NCI-H2107 treated with DMSO at 0.1 percent for 48 hours (cell line): ENCODE measurements at regions not wholly inside any gene's neighbourhood (a gene's known extent, or its start where the extent isn't known, plus 50 kb on each side); places are given as distances from the start of the nearest gene placed in this dataset.
"Not testable (repeated sequence)": the region's sequence is repeated elsewhere in the genome, so short reads cannot be mapped to it uniquely, and the experiment has no call there.

Source experiments
- DNase-seq: peaks from one replicate; lab custom pipeline; 2025; ENCODE audit not compliant: unreplicated experiment; lab: John Stamatoyannopoulos, UW

DNA sequence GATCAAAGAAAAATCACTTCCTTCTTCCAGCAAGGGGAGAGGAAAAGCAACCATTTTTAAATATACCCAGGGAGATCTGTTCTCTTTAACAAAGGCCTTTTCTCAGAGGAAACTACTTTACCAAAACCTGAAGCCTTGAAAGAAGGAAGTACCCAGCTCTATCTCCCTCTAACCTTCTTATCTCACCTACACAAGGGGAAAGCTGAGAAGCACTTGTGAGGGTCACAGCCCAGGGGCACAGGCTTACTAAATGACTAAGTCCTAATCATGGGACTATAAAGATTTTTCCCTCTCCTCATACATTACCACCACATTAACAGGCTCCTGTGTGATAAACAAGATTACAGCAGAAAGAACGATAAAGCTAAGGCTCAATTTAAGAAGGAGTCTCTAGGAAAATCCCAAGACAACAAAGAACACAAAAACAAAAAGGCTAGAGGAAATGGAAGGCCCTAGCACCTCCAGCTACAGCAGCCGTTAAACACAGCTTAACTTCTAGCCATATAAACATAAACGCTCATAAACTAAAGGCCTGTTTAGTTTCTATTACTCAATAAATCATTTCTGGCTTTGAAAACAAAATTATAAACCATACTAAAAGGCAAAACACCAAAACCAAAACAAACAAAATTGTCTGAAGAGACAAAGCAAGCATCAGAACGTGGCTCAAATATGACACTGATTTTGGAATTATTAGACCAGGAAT is 284.9 kb upstream of the ECI2 start:
- DNase-seq: no peak

DNA sequence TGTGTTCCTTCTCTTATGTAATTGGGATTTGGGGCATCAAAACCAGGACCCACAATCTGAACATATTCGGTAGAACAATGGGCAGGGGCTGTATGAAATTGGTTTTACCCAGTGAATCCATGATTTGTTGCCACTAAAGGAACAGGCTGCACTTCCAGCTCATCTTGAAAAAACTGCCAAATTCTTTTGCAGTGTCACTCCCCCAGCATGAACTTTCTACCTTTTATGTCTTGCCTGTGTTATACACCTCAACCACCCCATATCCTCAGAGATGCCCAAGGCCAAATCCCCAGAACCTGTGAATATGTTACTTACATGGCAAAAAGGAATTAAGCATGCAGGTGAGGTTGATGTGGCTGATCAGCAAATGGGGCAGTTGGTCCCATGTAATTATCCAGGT is 280.2 kb upstream of the ECI2 start:
- DNase-seq: no peak

DNA sequence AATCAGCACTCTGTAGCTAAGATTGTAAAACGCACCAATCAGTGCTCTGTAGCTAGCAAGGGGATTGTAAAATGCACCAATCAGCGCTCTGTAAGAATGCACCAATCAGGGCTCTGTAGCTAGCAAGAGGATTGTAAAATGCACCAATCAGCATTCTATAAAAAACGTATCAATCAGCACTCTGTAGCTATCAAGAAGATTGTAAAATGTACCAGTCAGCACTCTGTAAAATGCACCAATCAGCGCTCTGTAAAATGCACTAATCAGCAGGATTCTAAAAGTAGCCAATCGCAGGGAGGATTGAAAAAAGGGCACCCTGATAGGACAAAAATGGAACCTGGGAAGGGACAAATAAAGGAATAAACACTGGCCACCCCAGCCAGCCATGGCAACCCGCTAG is 278.7 kb upstream of the ECI2 start:
- not testable (repeated sequence) for DNase-seq

DNA sequence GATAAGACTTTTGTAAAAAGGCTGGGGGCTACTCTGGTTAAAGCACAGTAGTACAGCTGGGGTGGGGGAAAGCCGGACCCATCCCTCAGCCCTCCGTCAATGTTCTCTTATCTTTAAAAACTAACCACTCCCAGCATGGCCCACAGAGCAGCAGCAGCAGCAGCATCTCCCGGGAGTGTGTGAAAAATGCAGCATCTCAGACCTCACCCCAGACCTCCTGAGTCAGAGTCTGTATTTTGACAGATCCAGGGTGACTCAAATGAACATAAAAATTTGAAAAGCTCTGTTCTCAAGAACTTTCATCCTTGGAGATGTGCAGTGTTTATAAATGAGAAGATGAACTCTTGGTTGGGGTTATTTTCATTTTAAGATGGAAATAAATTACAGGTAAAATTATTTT is 277.7 kb upstream of the ECI2 start:
- DNase-seq: no peak

DNA sequence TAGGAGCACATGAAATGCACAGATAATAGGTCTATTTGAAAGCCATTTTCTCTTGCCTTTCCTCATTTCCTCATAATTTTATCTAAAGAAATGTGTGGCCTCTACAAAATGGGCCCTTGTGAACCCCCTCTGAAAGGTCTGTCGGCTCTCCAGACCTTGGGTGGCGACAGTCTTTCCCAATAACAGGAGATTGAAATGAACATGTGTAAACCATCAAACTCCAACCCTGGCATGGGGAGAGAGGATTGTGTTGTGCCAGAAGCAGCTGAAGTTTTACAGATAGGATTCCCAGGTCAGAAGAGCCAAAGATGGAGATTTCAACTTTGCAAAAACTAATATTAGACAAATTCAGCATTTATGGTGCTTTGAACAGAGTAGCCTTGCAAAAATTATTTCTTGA is 277.1 kb upstream of the ECI2 start:
- no peak for DNase-seq

DNA sequence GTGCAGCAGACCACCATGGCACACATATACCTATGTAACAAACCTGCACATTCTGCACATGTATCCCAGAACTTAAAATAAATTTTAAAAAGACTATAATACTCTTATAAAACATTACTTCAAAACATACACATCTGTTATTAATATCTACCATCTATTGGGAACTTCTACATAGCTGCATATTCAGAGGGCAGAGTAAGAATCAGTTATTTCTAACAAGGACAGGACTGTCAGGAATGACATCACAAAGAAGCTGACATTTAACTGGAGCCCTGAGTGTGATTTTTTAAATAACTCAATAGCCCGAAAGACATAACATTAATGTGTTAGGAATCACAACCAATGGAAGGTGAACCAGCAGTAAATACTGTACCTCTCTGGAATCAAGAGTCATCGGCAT is 276.7 kb upstream of the ECI2 start:
- no peak for DNase-seq

DNA sequence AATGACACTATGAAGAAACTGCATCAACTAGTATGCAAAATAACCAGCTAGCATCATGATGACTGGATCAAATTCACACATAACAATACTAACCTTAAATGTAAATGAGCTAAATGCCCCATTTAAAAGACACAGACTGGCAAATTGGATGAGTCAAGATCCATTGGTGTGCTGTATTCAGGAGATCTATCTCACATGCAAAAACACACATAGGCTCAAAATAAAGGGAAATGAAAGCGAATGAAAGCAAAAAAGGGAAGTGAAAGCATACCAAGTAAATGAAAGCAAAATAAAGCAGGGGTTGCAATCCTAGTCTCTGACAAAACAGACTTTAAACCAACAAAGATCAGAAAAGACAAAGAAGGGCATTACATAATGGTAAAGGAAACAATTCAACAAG is 272.3 kb upstream of the ECI2 start:
- DNase-seq: not testable (repeated sequence)

DNA sequence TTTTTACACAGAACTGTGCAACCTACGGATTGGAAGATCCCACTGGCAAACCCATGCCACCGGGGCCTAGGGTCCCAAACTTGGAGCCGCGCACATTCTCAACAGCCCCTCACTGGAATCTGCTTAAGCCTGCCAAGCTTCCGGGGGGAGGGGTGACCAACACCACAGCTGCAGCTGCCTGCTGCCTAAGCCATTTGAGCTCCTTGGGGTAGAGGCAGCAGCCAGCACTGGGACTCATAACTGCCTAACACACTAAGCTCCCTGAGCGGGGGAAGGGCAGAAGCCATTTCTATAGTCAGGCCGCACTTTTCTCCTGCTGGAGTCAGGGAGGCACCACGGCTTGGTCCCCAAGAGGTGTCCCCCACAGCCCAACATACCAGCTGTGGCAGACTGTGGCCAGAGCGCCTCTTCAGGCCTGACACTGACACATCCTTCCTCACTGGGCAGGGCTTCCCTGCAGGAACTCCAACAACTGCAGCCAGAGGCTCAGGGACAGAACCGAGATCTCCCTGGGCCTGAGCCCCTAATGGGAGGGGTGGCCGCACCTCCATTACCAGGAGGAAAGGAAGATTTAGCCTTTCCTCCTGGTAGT is 270.3 kb upstream of the ECI2 start:
- DNase-seq: no peak

DNA sequence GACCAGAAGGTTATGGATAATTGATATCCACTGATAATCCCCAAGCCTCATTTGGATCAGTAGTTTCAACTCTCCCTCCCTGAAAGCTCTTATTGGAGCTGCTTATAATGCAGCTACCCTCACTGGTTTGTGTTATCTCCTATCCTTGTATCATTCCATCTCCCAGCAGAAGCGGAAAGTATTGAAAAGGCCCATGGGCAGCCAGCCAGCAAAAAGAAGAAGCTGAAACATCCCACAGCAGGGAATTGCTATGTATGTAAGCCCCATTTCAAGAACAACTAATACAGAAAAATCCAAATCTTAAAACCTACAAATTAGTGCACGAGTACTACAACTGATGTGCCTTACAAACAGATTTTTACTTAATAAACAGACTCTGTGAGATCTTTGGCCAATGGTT is 269.0 kb upstream of the ECI2 start:
- DNase-seq: no peak

DNA sequence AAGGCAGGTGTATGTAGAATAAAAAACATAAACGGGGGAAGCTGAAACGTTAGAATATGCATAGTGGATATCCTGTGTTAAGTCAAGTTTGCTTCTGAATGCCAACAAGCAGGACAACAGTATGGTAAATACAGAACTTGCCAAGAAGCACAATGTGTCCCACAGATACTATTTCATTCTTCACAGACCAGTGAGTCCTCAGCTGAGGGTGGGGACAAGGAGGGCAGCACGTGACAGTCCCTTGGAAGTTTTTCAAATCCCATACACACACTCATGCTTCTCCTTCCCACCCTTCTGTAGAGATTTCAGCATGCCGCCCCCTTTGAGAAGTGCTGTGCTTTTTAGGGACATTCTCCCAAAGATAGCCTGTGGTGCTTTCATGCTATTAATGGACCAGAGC is 268.5 kb upstream of the ECI2 start:
- no peak for DNase-seq

DNA sequence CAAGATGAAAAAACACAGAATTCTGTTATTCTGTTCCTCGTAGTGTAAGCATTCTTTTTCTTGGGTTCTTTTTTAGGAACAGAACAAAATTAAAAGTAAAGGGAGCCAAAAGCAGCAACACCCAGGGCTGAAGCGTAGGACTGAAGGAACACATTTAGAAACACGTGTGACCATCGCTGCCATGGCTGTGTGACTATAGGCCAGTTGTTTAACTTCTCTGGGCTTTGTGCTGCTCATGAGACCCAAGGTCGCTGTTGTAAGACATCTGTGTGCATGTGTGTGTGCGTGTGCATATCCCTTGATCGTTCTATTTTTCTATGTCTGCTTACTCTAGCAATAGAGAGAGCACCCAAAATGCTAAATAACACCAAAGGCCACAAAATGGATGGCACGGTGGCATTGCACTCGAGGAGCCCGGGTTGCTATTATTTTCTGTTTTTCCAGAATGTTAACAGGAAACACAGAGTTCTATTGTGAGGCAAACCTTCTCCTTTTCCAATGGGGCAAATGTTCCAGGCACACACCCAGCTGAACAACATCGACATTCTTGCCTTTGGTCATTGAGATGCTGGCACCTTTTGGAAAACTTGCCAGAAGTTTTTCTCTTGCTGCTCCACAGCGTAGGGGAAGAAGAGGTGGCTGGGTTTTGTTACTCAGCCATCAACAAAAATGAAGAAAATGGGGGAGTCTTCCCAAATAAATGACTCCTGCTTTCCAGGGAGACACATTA is 267.8 kb upstream of the ECI2 start:
- DNase-seq: no peak

DNA sequence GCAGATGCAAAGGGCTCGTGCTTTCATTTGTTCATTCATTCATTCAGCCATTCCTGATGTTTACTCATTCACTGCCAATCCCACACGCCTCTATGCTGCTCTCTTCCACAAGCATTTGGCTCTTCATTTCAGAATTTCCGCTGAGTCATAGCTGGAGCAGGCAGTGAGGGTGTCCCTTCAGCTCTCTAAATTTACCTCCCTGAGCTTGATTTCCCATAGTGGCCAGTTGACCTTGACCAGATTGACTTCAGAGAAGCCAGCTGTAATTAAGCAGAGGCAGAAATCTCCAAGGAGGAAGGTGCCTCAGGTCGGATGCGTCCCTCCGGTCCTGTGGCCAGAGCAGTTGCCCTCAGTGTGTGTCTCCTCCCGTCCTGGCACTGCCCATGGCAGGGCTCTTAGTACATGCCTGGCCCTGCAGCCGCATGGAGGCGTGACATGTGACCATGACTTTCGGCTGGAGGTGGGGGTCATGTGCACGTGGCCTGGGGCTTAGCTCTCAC is 267.2 kb upstream of the ECI2 start:
- no peak for DNase-seq

DNA sequence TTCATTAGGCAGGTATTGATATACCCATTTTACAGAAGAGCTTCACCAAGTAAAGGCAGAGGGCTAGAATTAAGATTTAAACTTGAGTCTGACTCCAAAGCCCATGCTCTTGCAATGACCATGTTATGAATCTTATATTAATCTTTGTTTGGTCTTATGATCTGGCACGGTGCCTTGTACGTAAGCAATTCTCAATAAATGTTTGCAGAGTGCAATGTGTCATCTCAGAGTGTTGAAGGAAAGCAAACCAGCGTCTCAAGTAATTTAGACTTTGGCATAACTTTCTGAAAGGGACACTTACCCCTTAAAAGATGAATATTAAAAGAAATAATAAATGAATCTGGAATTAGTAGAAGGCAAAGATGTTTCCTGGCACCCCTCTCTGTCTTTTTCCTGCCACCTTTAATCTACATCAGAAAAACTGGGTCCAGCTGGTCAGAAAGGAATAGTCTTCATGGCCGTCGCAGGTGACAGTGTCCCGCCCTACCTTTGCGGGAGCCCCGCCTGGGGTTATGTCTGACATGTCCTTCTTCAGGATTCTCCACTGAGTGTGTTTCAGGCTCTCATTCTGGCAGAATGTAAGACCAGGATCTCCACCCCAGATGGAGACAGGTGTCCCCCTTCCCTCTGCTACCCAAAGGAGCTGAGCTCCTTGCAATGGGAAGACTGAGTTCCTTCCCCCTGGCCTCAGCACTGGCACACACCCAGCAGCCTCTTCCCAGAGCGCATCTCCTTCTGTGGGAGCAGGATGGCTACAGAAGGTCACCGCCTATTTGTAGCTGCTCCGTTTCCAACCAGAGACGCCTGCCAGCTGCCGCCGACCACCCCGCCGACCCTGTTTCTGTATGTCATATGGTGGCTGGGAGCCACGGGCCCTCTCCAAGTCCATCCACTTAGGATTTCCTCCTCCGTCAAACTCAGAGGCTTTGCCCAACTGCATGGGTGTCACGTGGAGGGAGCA is 266.3 kb upstream of the ECI2 start:
- no peak for DNase-seq

DNA sequence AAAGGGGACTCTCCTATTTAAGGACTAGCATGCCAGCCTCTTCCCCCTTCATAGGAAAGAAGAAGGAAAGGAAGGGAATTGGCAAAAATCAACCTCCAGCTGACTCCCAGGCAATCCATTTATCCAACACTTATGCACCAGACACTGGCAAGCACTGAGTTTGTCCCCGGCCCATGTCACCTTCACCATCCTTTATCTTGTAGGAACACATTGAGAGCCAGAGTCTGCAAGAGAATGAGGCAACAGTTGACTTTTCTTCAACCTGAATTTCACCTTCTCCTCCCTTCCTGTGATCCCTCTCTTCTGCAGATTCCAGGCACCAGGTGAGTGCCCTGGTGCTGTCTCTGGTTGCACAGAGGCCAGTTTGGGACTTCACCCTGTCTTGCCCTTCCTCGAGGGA is 264.3 kb upstream of the ECI2 start:
- DNase-seq: no peak

DNA sequence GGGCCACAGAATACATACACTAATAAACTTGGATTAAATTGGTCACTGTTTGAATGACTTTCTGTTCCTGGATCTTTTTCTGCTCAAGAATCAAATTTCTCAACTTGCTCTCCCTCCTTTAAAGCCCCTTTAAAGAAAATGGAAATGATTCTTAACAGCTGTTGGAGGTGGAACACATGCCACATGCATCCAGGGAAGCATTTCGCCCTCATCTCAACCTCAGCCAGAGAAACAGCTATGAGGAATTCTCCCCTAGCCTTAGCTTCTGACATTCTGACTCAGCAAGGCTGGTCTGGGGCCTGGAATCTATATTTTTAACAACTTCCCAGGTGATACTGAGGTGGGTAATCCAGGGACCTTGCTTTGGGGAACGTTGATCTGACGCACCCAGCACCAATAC is 263.4 kb upstream of the ECI2 start:
- DNase-seq: no peak

DNA sequence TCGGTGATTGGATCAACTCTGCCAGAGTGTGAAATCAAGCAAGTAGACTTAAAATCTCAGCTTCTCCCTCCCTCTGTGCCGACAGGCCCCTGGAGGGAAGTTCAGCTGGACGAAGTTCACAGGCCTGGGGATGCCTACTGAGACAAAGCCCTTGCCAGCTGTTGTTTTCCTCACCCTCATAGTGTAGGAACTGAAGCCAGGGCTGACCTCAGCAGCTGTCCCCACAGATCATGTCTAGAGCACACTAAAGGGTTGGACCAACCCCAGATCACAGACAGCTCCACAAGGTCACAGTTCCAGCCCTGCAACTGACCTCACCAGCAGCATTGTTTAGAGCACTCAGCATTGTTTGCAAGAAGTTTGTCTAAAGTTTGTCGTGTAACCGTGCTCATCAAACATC is 261.9 kb upstream of the ECI2 start:
- DNase-seq: no peak

DNA sequence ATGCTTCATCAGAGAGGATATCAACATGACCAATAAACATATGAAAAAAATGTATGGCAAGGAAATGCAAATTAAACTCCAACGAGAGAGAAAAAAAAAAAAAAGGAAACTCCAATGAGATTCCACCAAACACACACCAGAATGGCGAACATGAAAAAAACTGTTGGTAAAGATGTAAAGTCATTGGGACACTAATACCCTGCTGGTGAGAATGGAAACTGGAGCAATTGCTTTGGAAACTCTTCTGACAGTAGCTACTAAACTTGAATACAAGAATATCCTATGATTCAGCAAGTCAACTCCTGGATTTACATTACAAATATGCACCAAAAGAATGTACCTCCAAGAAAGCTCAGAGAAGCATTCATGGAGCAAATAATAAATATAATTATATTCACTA is 260.7 kb upstream of the ECI2 start:
- no peak for DNase-seq

DNA sequence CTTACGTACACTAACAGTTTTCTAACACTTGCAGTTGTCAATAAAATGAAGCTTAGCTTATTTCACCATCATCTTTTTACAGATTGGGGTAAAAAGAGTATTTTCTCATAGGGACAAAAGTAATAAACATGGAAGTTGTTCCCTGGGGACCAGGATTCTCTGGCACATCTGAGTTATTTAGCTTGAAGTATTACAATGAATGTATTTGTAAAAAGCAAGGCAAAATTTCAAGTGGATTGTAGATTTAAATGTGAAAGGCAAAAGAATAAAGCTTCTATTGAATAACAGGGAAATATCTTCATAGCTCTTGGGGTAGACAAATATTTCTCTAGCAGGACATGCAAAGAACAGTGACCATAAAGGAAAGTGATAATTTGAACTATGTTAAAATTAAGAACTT is 260.0 kb upstream of the ECI2 start:
- DNase-seq: no peak

DNA sequence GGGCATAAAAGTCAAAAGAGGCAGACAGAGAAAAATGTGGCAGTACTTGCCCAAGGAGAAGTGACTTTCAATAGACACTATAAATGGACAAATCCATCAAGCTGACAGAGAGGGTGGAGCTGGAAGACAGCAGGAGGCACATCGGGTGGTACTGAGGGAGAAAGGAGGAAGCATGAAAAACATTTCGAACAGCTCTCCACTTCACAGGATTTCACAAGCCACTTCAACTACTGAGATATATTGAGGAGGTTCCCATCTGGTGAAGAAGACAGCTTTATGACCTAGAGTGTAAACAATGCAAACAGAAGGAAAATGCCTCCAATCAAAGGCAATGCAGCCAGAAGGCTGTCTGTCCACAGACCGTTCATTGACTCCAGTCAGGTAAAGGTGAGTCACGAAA is 259.4 kb upstream of the ECI2 start:
- peak; percentile 4 for DNase-seq

DNA sequence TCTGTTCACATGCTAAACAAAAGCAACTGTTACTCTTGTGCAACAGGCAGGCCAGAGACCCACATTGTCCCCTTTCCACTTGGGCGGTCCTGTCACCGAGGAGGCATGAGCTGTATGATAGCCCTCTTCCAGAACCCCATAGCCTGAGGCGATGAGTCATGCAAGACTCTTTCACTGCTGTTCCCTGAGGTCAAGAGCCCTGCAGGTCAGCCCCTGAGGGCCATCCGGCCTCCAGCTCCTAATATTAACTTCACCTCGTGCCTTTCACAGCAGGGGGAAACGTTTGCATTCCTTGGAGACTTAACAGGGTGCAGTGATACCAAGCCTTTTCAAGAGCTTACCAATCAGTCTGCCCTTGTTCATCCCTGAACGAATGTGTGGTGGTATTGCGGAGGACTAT is 253.3 kb upstream of the ECI2 start:
- no peak for DNase-seq

DNA sequence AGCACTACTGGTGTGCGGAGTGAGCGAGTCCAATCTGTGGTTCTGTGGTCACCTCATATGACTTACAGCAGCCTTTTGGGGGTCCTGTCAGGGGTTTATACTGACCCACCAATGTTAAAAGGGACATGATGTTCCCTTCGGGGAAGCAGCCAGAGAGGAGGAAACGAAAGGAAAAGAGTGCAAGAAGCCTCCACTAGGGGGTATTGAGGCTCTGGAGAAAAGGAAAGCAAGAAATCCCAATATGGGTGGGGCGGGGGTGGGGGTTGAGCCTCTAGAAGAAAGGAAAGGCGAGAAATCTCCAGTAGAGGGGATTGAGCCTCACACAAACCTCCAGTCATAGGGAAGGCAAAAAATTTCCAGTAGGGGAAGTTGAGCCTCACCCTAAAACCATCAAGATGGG is 249.3 kb upstream of the ECI2 start:
- DNase-seq: no peak
